GM12878 (cell line): ENCODE measurements at regions not wholly inside any gene's neighbourhood (a gene's known extent, or its start where the extent isn't known, plus 50 kb on each side); places are given as distances from the start of the nearest gene placed in this dataset.

Source experiments
- ATF2 ChIP-seq: IDR thresholded peaks from 2 replicates; pipeline ENCODE4 v1.6.1; 2012; ENCODE audit warnings: low read length, inconsistent platforms
- ATF7 ChIP-seq: fragments of 450-650 bp; IDR thresholded peaks from 2 replicates; pipeline ENCODE4 v1.6.1; 2016; ENCODE audit warnings: low read depth, mild to moderate bottlenecking
- CBX5 ChIP-seq: sonication (generic); IDR thresholded peaks from 2 replicates; pipeline ENCODE4 v1.6.1; 2016; ENCODE audit warnings: low read depth, moderate library complexity, mild to moderate bottlenecking, inconsistent platforms
- CHD4 ChIP-seq: fragments of 200-600 bp; sonication (generic); IDR thresholded peaks from 2 replicates; pipeline ENCODE4 v1.6.1; 2016; ENCODE audit warnings: mild to moderate bottlenecking
- CTCF ChIP-seq, 3 experiments: IDR thresholded peaks in 2 of 3; conservative IDR thresholded peaks in 1 of 3; 2 replicates each; pipeline ENCODE4 v1.5.1; 2011; ENCODE audit warnings: low read depth in 3 of 3, low read length in 3 of 3, mild to moderate bottlenecking in 3 of 3, control low read depth in 2 of 3, moderate library complexity in 2 of 3, inconsistent platforms in 1 of 3, mixed read lengths in 1 of 3; ENCODE audit not compliant: control insufficient read depth in 2 of 3, insufficient read depth in 1 of 3; ENCODE audit errors: extremely low read depth in 1 of 3
- EP300 ChIP-seq, 2 experiments: fragments of 150-350 bp in 1 of 2; IDR thresholded peaks; 2 replicates each; pipeline ENCODE4 v1.6.1; 2011 to 2012; ENCODE audit warnings: low read depth in 2 of 2, low read length in 2 of 2, borderline replicate concordance in 1 of 2, improper control_type of control experiment in 1 of 2, inconsistent platforms in 1 of 2; ENCODE audit not compliant: control insufficient read depth in 1 of 2
- EZH2 ChIP-seq: IDR thresholded peaks from 2 replicates; pipeline ENCODE4 v1.6.1; 2012; ENCODE audit warnings: low read depth, mild to moderate bottlenecking, control low read depth, inconsistent platforms, low read length, borderline replicate concordance; ENCODE audit not compliant: control insufficient read depth
- HDAC2 ChIP-seq: fragments of 200-600 bp; sonication (generic); IDR thresholded peaks from 2 replicates; pipeline ENCODE4 v1.6.1; 2017
- MYC ChIP-seq: IDR thresholded peaks from 2 replicates; pipeline ENCODE4 v1.6.1; 2011; ENCODE audit warnings: mild to moderate bottlenecking, low read length, moderate library complexity, inconsistent platforms; ENCODE audit not compliant: insufficient read depth, insufficient replicate concordance, insufficient read length, severe bottlenecking
- PKNOX1 ChIP-seq: fragments of 450-650 bp; IDR thresholded peaks from 2 replicates; pipeline ENCODE4 v1.6.1; 2016; ENCODE audit warnings: mild to moderate bottlenecking
- POLR2A ChIP-seq: IDR thresholded peaks from 2 replicates; pipeline ENCODE4 v1.6.1; 2011; ENCODE audit warnings: low read depth, mild to moderate bottlenecking, low read length
- USF1 ChIP-seq: IDR thresholded peaks from 2 replicates; pipeline ENCODE4 v1.6.1; 2011; ENCODE audit warnings: borderline replicate concordance, low read depth, mild to moderate bottlenecking, moderate library complexity, mixed read lengths, low read length; ENCODE audit not compliant: insufficient read depth; ENCODE audit errors: extremely low read length
- YY1 ChIP-seq: IDR thresholded peaks from 2 replicates; pipeline ENCODE4 v1.6.1; 2011; ENCODE audit warnings: low read depth, mild to moderate bottlenecking, low read length

GRCh38 chr2:220697011-220697410, 875.1 kb downstream of the EPHA4 start:
- TF ChIP-seq CTCF (IDR thresholded peaks at IDR 0.05 in 2 of 3, conservative IDR thresholded peaks at IDR 0.05 in 1 of 3; ENCODE audit: control insufficient read depth in 2 of 3, extremely low read depth in 1 of 3, insufficient read depth in 1 of 3, low read depth in 3 of 3, low read length in 3 of 3) (no peak), HDAC2 (no peak), YY1 (no peak), EP300 (IDR thresholded peaks at IDR 0.05; ENCODE audit: borderline replicate concordance in 1 of 2, control insufficient read depth in 1 of 2, low read depth in 2 of 2, low read length in 2 of 2) (no peak), USF1 (no peak), PKNOX1 (no peak), ATF7 (no peak), EZH2 (no peak), CHD4 (no peak), CBX5 (no peak), MYC (no peak), ATF2 (no peak), POLR2A (no peak)
